Activated T-helper 17 cell treated with anti-CD3 and anti-CD28 coated beads, Interleukin-2, amount 50 U/mL, for 72 hours (primary cell): ENCODE measurements at regions not wholly inside any gene's neighbourhood (a gene's known extent, or its start where the extent isn't known, plus 50 kb on each side); places are given as distances from the start of the nearest gene placed in this dataset.

Experiments
- ATAC-seq: fragments of 150-1000 bp; cut with Tn5 transposase; replicated peaks from 2 replicates; pipeline ENCODE4 v1.10.0; 2021; ENCODE audit warnings: mild to moderate bottlenecking, moderate library complexity
- H3K27ac Mint-ChIP-seq: one replicate; pipeline ENCODE4 v1.8.0; 2022; ENCODE audit warnings: mixed read lengths
- H3K27me3 Mint-ChIP-seq: one replicate; pipeline ENCODE4 v1.8.0; 2022; ENCODE audit warnings: mixed read lengths
- H3K36me3 Mint-ChIP-seq: one replicate; pipeline ENCODE4 v1.8.0; 2022; ENCODE audit warnings: low read depth, mild to moderate bottlenecking, mixed read lengths
- H3K4me1 Mint-ChIP-seq: one replicate; pipeline ENCODE4 v1.8.0; 2022; ENCODE audit warnings: mixed read lengths
- H3K4me3 Mint-ChIP-seq: one replicate; pipeline ENCODE4 v1.8.0; 2022; ENCODE audit warnings: mild to moderate bottlenecking, mixed read lengths
- H3K9me3 Mint-ChIP-seq: one replicate; pipeline ENCODE4 v1.8.0; 2022; ENCODE audit warnings: mixed read lengths

GRCh38 chr6:142570221-142570671 lies 268.4 kb downstream of the ADGRG6 start:
- Mint-ChIP-seq H3K4me3 (peak overlapping the region; percentile 41), H3K9me3 (peaks cover 3% of the 10 kb centered on the region), H3K27me3 (peaks cover 4% of the 10 kb centered on the region), H3K27ac (peak overlapping the region; percentile 73), H3K36me3 (no peaks in the 10 kb centered on the region), H3K4me1 (peaks cover 20% of the 10 kb centered on the region)
- peak; percentile 39 for ATAC-seq

GRCh38 chr6:142592876-142593275 lies 291.1 kb downstream of the ADGRG6 start:
- H3K36me3 Mint-ChIP-seq = no peaks in the 10 kb centered on the region
- H3K4me1 Mint-ChIP-seq = no peaks in the 10 kb centered on the region
- ATAC-seq = no peak
- H3K9me3 Mint-ChIP-seq = peaks cover 7% of the 10 kb centered on the region
- H3K4me3 Mint-ChIP-seq = no peak overlapping the region
- no peak overlapping the region for H3K27ac Mint-ChIP-seq
- peaks cover 8% of the 10 kb centered on the region for H3K27me3 Mint-ChIP-seq

DNA sequence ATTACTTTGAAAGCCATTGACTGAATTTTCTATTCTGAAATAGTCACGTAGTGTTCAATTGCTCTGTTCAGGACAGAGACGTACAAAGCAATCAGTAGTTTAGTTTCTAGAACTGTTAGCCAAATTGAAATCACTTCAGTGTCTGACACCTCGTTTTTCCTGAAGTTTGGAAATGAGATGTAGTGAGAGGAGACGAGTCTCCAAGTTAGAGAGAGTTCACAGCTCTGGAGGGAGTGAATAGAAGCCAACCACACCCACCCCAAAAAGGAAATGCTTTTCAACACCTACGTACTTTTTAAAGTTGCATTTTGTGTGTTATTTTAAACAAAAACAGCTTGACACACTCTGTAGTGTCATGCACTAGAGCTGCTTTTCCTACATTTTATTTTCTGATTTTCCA lies 296.0 kb downstream of the ADGRG6 start:
- Mint-ChIP-seq H3K36me3 (no peaks in the 10 kb centered on the region), H3K27me3 (peaks cover 17% of the 10 kb centered on the region), H3K27ac (no peak overlapping the region), H3K4me3 (no peak overlapping the region), H3K4me1 (no peaks in the 10 kb centered on the region), H3K9me3 (peaks cover 7% of the 10 kb centered on the region)
- ATAC-seq = no peak

DNA sequence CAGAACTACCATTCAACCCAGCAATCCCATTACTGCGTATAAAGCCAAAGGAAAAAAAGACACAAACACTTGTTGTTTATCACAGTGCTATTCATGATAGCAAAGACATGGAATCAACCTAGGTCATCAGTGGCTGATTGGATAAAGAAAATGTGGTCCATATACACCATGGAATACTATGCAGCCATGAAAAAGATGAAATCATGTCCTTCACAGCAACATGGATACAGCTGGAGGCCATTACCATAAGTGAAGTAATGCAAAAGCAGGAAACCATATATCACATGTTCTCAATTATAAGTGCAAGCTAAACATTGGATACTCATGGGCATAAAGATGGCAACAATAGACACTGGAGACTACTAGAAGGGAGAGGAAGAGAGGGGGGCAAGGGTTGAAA lies 299.6 kb downstream of the ADGRG6 start:
- ATAC-seq = no peak
- Mint-ChIP-seq H3K27me3 (peaks cover 19% of the 10 kb centered on the region), H3K4me3 (no peak overlapping the region), H3K4me1 (no peaks in the 10 kb centered on the region), H3K9me3 (peaks cover 4% of the 10 kb centered on the region), H3K27ac (no peak overlapping the region), H3K36me3 (no peaks in the 10 kb centered on the region)

DNA sequence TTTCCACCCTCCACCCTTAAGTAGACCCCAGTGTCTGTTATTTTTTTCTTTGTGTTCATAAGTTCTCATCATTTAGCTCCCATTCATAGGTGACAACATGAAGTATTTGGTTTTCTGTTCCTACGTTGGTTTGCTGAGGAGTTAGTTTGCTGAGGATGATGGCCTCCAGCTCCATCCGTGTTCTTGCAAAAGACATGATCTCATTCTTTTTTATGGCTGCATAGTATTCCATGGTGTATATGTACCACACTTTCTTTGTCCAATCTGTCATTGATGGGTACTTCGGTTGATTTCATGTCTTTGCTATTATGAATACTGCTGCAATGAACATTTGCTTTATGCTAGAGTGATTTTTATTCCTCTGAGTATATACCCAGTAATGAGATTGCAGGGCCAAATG lies 301.2 kb downstream of the ADGRG6 start:
- ATAC-seq = no peak
- peaks cover 4% of the 10 kb centered on the region for H3K9me3 Mint-ChIP-seq
- H3K36me3 Mint-ChIP-seq = no peaks in the 10 kb centered on the region
- peaks cover 25% of the 10 kb centered on the region for H3K27me3 Mint-ChIP-seq
- H3K4me3 Mint-ChIP-seq = no peak overlapping the region
- no peak overlapping the region for H3K27ac Mint-ChIP-seq
- no peaks in the 10 kb centered on the region for H3K4me1 Mint-ChIP-seq

- Mint-ChIP-seq H3K27me3 (peaks cover 28% of the 10 kb centered on the region), H3K4me1 (no peaks in the 10 kb centered on the region), H3K9me3 (peaks cover under 1% of the 10 kb centered on the region), H3K36me3 (no peaks in the 10 kb centered on the region), H3K4me3 (no peak overlapping the region), H3K27ac (no peak overlapping the region)
- ATAC-seq = no peak
Measured at GRCh38 chr6:142605922-142606485, 304.2 kb downstream of the ADGRG6 start.

GRCh38 chr6:142612956-142613355 lies 311.1 kb downstream of the ADGRG6 start:
- Mint-ChIP-seq H3K27ac (no peak overlapping the region), H3K36me3 (no peaks in the 10 kb centered on the region), H3K4me1 (no peaks in the 10 kb centered on the region), H3K4me3 (no peak overlapping the region), H3K27me3 (peaks cover 14% of the 10 kb centered on the region), H3K9me3 (no peaks in the 10 kb centered on the region)
- ATAC-seq = no peak

- H3K27ac Mint-ChIP-seq = no peak overlapping the region
Measured at GRCh38 chr6:142613981-142614380, 312.2 kb downstream of the ADGRG6 start.

DNA sequence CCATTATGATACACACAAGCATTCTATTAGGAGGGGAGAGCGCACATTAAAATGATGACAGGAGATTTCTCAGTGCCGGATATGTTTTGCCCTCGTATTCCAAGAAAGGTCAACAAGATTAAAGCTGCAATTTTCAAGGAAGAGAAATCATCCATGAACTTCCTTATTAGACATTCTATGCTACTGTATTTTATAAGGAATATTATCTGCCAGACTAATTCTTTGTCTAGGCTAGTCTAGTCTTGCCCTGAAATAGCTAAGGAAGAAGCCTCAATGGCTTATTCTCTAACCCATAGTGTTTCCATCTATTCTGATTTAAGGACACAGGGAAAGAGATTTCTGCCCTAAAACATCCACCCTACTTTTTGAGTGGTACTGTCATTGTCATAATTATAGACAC lies 315.4 kb downstream of the ADGRG6 start:
- H3K27me3 Mint-ChIP-seq = peaks cover 7% of the 10 kb centered on the region
- H3K4me3 Mint-ChIP-seq = no peak overlapping the region
- no peak for ATAC-seq
- no peaks in the 10 kb centered on the region for H3K9me3 Mint-ChIP-seq
- no peaks in the 10 kb centered on the region for H3K4me1 Mint-ChIP-seq
- no peak overlapping the region for H3K27ac Mint-ChIP-seq
- H3K36me3 Mint-ChIP-seq = no peaks in the 10 kb centered on the region

More at GRCh38 chr6:142613981-142614380, 312.2 kb downstream of the ADGRG6 start:
- no peaks in the 10 kb centered on the region for H3K9me3 Mint-ChIP-seq
- ATAC-seq = no peak
- no peaks in the 10 kb centered on the region for H3K4me1 Mint-ChIP-seq
- H3K36me3 Mint-ChIP-seq = no peaks in the 10 kb centered on the region
- H3K4me3 Mint-ChIP-seq = no peak overlapping the region
- peaks cover 11% of the 10 kb centered on the region for H3K27me3 Mint-ChIP-seq

GRCh38 chr6:142621822-142622221 lies 320.0 kb downstream of the ADGRG6 start:
- no peaks in the 10 kb centered on the region for H3K27me3 Mint-ChIP-seq
- H3K4me3 Mint-ChIP-seq = no peak overlapping the region
- H3K9me3 Mint-ChIP-seq = no peaks in the 10 kb centered on the region

GRCh38 chr6:142624978-142625715 lies 319.8 kb downstream of the HIVEP2 start:
- ATAC-seq = no peak
- Mint-ChIP-seq H3K4me1 (no peaks in the 10 kb centered on the region), H3K9me3 (no peaks in the 10 kb centered on the region), H3K27me3 (no peaks in the 10 kb centered on the region), H3K27ac (no peak overlapping the region), H3K36me3 (no peaks in the 10 kb centered on the region), H3K4me3 (no peak overlapping the region)

More at GRCh38 chr6:142621822-142622221, 320.0 kb downstream of the ADGRG6 start:
- ATAC-seq = no peak
- Mint-ChIP-seq H3K36me3 (no peaks in the 10 kb centered on the region), H3K27ac (no peak overlapping the region), H3K4me1 (no peaks in the 10 kb centered on the region)

- no peak for ATAC-seq
- Mint-ChIP-seq H3K27me3 (no peaks in the 10 kb centered on the region), H3K9me3 (no peaks in the 10 kb centered on the region), H3K36me3 (no peaks in the 10 kb centered on the region), H3K4me1 (peaks cover 8% of the 10 kb centered on the region), H3K4me3 (peak overlapping the region; percentile 56), H3K27ac (no peak overlapping the region)
Measured at GRCh38 chr6:142627474-142627873, 317.5 kb downstream of the HIVEP2 start.

- Mint-ChIP-seq H3K27ac (no peak overlapping the region), H3K36me3 (no peaks in the 10 kb centered on the region), H3K4me1 (peaks cover 13% of the 10 kb centered on the region), H3K9me3 (no peaks in the 10 kb centered on the region), H3K4me3 (no peak overlapping the region), H3K27me3 (no peaks in the 10 kb centered on the region)
- ATAC-seq = no peak
Measured at GRCh38 chr6:142631517-142632385, 313.2 kb downstream of the HIVEP2 start.

GRCh38 chr6:142633317-142633716 lies 311.7 kb downstream of the HIVEP2 start:
- no peaks in the 10 kb centered on the region for H3K27me3 Mint-ChIP-seq
- no peaks in the 10 kb centered on the region for H3K36me3 Mint-ChIP-seq
- no peaks in the 10 kb centered on the region for H3K9me3 Mint-ChIP-seq
- H3K4me1 Mint-ChIP-seq = peaks cover 13% of the 10 kb centered on the region
- no peak overlapping the region for H3K4me3 Mint-ChIP-seq
- ATAC-seq = no peak
- no peak overlapping the region for H3K27ac Mint-ChIP-seq
